ENCODE measurements at regions not wholly inside any gene's neighbourhood (a gene's known extent, or its start where the extent isn't known, plus 50 kb on each side); places are given as distances from the start of the nearest gene placed in this dataset.
"Not testable (repeated sequence)": the region's sequence is repeated elsewhere in the genome, so short reads cannot be mapped to it uniquely, and the experiment has no call there.

DNA sequence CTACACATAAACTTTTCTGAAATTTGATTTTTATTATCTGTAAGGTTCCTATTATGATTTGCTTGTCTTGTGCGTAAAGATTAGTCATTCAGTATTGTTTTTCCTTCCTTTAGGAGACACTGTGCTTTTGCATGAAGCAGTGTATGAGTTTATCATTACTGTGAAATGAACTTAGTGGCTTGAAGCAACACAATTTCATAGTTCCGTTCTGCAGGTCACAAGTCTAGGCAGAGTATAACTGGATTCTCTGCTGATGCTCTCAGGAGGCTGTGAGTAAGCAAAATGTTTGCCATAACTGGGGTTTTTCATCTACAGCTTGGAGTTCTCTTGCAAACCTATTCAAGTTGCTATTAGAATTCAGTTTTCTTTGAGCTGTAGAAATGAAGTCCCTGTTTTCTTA lies 1136.1 kb downstream of the OTOL1 start:
- no peaks in the 10 kb centered on the region for H3K27me3 Mint-ChIP-seq (ENCODE audit: unreplicated experiment)
- TF ChIP-seq, protein P1, sequence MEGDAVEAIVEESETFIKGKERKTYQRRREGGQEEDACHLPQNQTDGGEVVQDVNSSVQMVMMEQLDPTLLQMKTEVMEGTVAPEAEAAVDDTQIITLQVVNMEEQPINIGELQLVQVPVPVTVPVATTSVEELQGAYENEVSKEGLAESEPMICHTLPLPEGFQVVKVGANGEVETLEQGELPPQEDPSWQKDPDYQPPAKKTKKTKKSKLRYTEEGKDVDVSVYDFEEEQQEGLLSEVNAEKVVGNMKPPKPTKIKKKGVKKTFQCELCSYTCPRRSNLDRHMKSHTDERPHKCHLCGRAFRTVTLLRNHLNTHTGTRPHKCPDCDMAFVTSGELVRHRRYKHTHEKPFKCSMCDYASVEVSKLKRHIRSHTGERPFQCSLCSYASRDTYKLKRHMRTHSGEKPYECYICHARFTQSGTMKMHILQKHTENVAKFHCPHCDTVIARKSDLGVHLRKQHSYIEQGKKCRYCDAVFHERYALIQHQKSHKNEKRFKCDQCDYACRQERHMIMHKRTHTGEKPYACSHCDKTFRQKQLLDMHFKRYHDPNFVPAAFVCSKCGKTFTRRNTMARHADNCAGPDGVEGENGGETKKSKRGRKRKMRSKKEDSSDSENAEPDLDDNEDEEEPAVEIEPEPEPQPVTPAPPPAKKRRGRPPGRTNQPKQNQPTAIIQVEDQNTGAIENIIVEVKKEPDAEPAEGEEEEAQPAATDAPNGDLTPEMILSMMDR (IDR thresholded peaks at IDR 0.05; ENCODE audit: unreplicated experiment), result no peak
- no peaks in the 10 kb centered on the region for H3K9me3 Mint-ChIP-seq (ENCODE audit: unreplicated experiment)
- no peak overlapping the region for H3K4me3 Mint-ChIP-seq (ENCODE audit: unreplicated experiment)
- no peaks in the 10 kb centered on the region for H3K4me1 Mint-ChIP-seq (ENCODE audit: unreplicated experiment)
- H3K27ac Mint-ChIP-seq (ENCODE audit: unreplicated experiment), result no peak overlapping the region
- H3K36me3 Mint-ChIP-seq (ENCODE audit: low read depth, unreplicated experiment), result no peaks in the 10 kb centered on the region
- no peak for DNase-seq (ENCODE audit: low spot score)

DNA sequence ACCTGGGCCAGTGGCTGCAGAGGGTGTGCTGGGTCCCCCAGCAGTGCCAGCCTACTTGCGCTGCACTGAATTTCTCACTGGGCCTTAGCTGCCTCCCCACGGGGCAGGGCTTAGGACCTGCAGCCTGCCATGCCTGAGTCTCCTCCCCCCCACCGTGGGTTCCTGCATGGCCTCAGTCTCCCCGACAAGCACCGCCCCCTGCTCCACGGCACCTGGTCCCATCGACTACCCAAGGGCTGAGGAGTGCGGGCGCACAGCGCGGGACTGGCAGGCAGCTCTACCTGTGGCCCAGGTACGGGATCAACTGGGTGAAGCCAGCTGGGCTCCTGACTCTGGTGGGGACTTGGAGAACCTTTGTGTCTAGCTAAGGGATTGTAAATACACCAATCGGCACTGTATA lies 1143.6 kb downstream of the OTOL1 start:
- not testable (repeated sequence) for DNase-seq (ENCODE audit: low spot score); H3K27ac Mint-ChIP-seq (ENCODE audit: unreplicated experiment); H3K9me3 Mint-ChIP-seq (ENCODE audit: unreplicated experiment); H3K4me1 Mint-ChIP-seq (ENCODE audit: unreplicated experiment); H3K36me3 Mint-ChIP-seq (ENCODE audit: low read depth, unreplicated experiment); H3K27me3 Mint-ChIP-seq (ENCODE audit: unreplicated experiment); H3K4me3 Mint-ChIP-seq (ENCODE audit: unreplicated experiment)

DNA sequence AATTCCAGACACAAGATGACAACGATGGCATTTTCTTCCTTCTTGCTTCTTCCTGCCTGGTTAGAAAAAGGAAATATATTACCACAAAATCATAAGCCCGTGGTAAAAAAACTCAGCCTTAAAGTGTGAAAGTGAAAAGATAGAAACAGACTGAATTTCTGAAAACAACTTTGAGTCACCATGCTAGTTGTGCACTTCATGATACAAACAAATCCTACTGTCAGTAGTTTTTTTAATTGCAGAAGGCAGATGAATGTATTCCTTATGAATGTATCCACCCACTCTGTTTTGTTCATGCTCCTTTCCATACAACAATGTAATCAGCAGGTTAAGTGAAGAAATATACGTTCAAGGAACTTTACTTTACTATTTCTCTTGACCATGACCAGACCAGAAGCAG lies 1144.7 kb downstream of the OTOL1 start:
- no peak overlapping the region for H3K4me3 Mint-ChIP-seq (ENCODE audit: unreplicated experiment)
- DNase-seq (ENCODE audit: low spot score), result no peak
- H3K27me3 Mint-ChIP-seq (ENCODE audit: unreplicated experiment), result peaks cover 2% of the 10 kb centered on the region
- no peak overlapping the region for H3K27ac Mint-ChIP-seq (ENCODE audit: unreplicated experiment)
- no peaks in the 10 kb centered on the region for H3K4me1 Mint-ChIP-seq (ENCODE audit: unreplicated experiment)
- TF ChIP-seq, protein P1 (IDR thresholded peaks at IDR 0.05; ENCODE audit: unreplicated experiment), result no peak
- no peaks in the 10 kb centered on the region for H3K9me3 Mint-ChIP-seq (ENCODE audit: unreplicated experiment)
- H3K36me3 Mint-ChIP-seq (ENCODE audit: low read depth, unreplicated experiment), result no peaks in the 10 kb centered on the region

DNA sequence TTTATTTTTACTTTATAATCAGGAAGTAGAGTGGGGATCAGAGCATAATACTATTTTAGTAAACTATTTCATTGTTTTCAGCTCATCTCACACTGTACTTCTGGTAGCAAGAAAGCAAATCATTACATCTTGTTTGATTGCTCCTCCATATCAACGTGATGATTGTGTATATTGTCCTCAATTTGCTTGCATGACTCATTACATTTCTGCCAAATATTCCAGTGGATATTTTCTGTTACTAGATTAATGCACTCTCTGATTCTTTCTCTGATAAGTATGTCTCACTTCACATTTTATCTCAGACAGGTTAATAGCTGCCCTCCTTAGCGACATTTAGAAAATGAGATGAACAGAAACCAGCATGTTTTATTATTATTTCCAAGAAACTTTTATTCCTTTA lies 1145.3 kb downstream of the OTOL1 start:
- TF ChIP-seq, protein P1 (IDR thresholded peaks at IDR 0.05; ENCODE audit: unreplicated experiment), result no peak
- H3K27me3 Mint-ChIP-seq (ENCODE audit: unreplicated experiment), result peaks cover 2% of the 10 kb centered on the region
- no peaks in the 10 kb centered on the region for H3K4me1 Mint-ChIP-seq (ENCODE audit: unreplicated experiment)
- H3K27ac Mint-ChIP-seq (ENCODE audit: unreplicated experiment), result no peak overlapping the region
- no peaks in the 10 kb centered on the region for H3K9me3 Mint-ChIP-seq (ENCODE audit: unreplicated experiment)
- no peak overlapping the region for H3K4me3 Mint-ChIP-seq (ENCODE audit: unreplicated experiment)
- H3K36me3 Mint-ChIP-seq (ENCODE audit: low read depth, unreplicated experiment), result peaks cover 2% of the 10 kb centered on the region
- no peak for DNase-seq (ENCODE audit: low spot score)

DNA sequence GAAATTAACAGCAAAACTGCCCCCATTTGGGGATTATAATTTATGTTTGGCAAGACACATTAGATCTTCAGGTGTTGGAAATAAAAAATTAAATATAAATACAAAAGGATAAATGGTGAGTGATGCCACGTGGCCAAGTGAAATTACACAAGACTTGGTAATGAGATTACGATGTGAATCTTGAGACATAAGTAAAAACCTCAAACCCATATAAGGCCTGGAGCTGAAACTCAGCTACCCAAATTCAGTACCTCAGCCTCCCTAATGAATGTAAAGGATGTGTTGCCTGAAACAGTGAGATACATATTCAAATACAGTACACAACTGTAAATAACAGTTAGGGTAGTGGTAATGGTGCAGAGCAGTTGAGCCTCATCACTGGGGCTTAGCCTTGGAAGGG lies 1146.6 kb downstream of the OTOL1 start:
- Mint-ChIP-seq H3K9me3 (ENCODE audit: unreplicated experiment) (peaks cover 6% of the 10 kb centered on the region), H3K36me3 (ENCODE audit: low read depth, unreplicated experiment) (peaks cover 4% of the 10 kb centered on the region), H3K27me3 (ENCODE audit: unreplicated experiment) (peaks cover 2% of the 10 kb centered on the region), H3K4me3 (ENCODE audit: unreplicated experiment) (no peak overlapping the region), H3K27ac (ENCODE audit: unreplicated experiment) (no peak overlapping the region), H3K4me1 (ENCODE audit: unreplicated experiment) (no peaks in the 10 kb centered on the region)
- no peak for DNase-seq (ENCODE audit: low spot score)
- TF ChIP-seq, protein P1 (IDR thresholded peaks at IDR 0.05; ENCODE audit: unreplicated experiment), result no peak

DNA sequence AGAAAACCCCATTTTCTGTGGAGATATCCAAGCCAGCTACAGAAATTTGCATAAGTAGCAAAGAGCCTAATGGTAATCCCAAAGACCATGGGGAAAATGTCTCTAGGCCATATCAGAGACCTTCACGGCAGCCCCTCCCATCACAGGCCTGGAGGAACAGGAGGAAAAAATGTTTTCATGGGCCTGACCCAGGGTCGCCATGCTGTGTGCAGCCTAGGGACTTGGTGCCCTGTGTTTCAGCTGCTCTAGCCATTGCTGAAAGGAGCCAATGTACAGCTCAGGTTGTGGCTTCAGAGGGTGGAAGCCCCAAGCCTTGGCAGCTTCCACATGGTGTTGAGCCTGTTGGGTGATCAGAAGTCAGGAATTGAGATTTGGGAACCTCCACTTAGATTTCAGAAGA lies 1150.7 kb downstream of the OTOL1 start:
- no peak overlapping the region for H3K4me3 Mint-ChIP-seq (ENCODE audit: unreplicated experiment)
- no peak overlapping the region for H3K27ac Mint-ChIP-seq (ENCODE audit: unreplicated experiment)
- TF ChIP-seq, protein P1 (IDR thresholded peaks at IDR 0.05; ENCODE audit: unreplicated experiment), result no peak
- H3K27me3 Mint-ChIP-seq (ENCODE audit: unreplicated experiment), result no peaks in the 10 kb centered on the region
- peaks cover 10% of the 10 kb centered on the region for H3K9me3 Mint-ChIP-seq (ENCODE audit: unreplicated experiment)
- peaks cover 4% of the 10 kb centered on the region for H3K36me3 Mint-ChIP-seq (ENCODE audit: low read depth, unreplicated experiment)
- no peaks in the 10 kb centered on the region for H3K4me1 Mint-ChIP-seq (ENCODE audit: unreplicated experiment)
- no peak for DNase-seq (ENCODE audit: low spot score)
